GM13976 (cell line): ENCODE measurements at regions not wholly inside any gene's neighbourhood (a gene's known extent, or its start where the extent isn't known, plus 50 kb on each side); places are given as distances from the start of the nearest gene placed in this dataset.

Experiments used
- DNase-seq: peaks from one replicate; pipeline ENCODE4 v3.0.0; 2012; ENCODE audit warnings: low spot score
- CTCF ChIP-seq: IDR thresholded peaks from 2 replicates; pipeline ENCODE4 v1.5.1; 2012; ENCODE audit warnings: borderline replicate concordance, mild to moderate bottlenecking; ENCODE audit not compliant: insufficient read depth; ENCODE audit errors: extremely low read depth, missing control alignments, control extremely low read depth
- in situ Hi-C: fragments of 300-500 bp; cut with MboI; formaldehyde crosslinking; loops from one replicate; pipeline ENCODE4 v1.12.0; 2022; ENCODE audit warnings: low sequenced_read_pairs, mixed read lengths, inconsistent platforms; ENCODE audit not compliant: unreplicated experiment

GRCh38 chr13:79141082-79141481 lies 265.0 kb downstream of the RBM26 start:
- TF ChIP-seq CTCF, result no peak
- in situ Hi-C loops, result no loop called here
- no peak for DNase-seq

GRCh38 chr13:79128158-79128557 lies 277.9 kb downstream of the RBM26 start:
- in situ Hi-C loops, result no loop called here
- no peak for DNase-seq
- TF ChIP-seq CTCF, result no peak

- DNase-seq, result no peak
- in situ Hi-C loops, result no loop called here
- TF ChIP-seq CTCF, result no peak
Measured at GRCh38 chr13:79126706-79127105, 279.3 kb downstream of the RBM26 start.

GRCh38 chr13:79124183-79124582 lies 281.9 kb downstream of the RBM26 start:
- in situ Hi-C loops, result no loop called here
- DNase-seq, result no peak
- no peak for TF ChIP-seq CTCF

- TF ChIP-seq CTCF, result no peak
- in situ Hi-C loops, result no loop called here
- no peak for DNase-seq
Measured at GRCh38 chr13:79121286-79121685, 284.8 kb downstream of the RBM26 start.

GRCh38 chr13:79119578-79120107 lies 286.4 kb downstream of the RBM26 start:
- in situ Hi-C loops, result no loop called here
- DNase-seq, result no peak
- TF ChIP-seq CTCF, result no peak

- no peak for TF ChIP-seq CTCF
- DNase-seq, result no peak
- in situ Hi-C loops, result no loop called here
Measured at GRCh38 chr13:79112016-79112415, 294.0 kb downstream of the RBM26 start.
